ENCODE measurements at regions not wholly inside any gene's neighbourhood (a gene's known extent, or its start where the extent isn't known, plus 50 kb on each side); places are given as distances from the start of the nearest gene placed in this dataset.

DNA sequence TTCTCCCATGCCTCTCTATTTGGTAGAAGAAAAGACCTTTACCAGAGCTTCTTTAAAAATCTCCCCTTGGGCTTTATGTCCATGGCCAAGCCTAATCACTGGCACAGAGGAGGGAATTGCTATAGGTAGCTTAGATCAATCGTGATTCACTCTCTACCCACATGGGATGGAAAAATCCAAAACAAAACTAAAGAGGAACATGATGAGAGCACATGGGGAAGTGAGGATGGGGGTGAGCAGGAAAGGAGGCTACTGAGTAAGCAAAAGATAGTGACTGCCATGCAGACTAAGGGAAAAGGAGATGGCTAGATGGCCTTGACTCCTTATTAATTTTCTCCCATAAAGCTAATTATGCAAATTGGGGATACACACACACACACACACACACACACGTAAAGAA lies 201.2 kb downstream of the HS3ST3A1 start:
- TF ChIP-seq POLR2A (IDR thresholded peaks at IDR 0.05; ENCODE audit: control extremely low read depth in 1 of 2, low read depth in 2 of 2, low read length in 2 of 2): no peak
- no peak for TF ChIP-seq EP300 (IDR thresholded peaks at IDR 0.05; ENCODE audit: borderline replicate concordance in 1 of 2, low read depth in 2 of 2, low read length in 2 of 2)
- TF ChIP-seq SP1 (IDR thresholded peaks at IDR 0.05; ENCODE audit: low read depth, low read length): no peak
- TF ChIP-seq, protein P1, sequence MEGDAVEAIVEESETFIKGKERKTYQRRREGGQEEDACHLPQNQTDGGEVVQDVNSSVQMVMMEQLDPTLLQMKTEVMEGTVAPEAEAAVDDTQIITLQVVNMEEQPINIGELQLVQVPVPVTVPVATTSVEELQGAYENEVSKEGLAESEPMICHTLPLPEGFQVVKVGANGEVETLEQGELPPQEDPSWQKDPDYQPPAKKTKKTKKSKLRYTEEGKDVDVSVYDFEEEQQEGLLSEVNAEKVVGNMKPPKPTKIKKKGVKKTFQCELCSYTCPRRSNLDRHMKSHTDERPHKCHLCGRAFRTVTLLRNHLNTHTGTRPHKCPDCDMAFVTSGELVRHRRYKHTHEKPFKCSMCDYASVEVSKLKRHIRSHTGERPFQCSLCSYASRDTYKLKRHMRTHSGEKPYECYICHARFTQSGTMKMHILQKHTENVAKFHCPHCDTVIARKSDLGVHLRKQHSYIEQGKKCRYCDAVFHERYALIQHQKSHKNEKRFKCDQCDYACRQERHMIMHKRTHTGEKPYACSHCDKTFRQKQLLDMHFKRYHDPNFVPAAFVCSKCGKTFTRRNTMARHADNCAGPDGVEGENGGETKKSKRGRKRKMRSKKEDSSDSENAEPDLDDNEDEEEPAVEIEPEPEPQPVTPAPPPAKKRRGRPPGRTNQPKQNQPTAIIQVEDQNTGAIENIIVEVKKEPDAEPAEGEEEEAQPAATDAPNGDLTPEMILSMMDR (IDR thresholded peaks at IDR 0.05; ENCODE audit: control extremely low read depth in 1 of 3, insufficient read depth in 1 of 3, low read depth in 1 of 3, low read length in 3 of 3): no peak
- no peak for TF ChIP-seq EZH2 (IDR thresholded peaks at IDR 0.05; ENCODE audit: low read depth, low read length, severe bottlenecking)
- TF ChIP-seq MAFK (IDR thresholded peaks at IDR 0.05; ENCODE audit: low read depth, low read length): no peak
- no peak for TF ChIP-seq RFX5 (IDR thresholded peaks at IDR 0.05; ENCODE audit: borderline replicate concordance, low read depth, low read length)
- TF ChIP-seq, protein P2, sequence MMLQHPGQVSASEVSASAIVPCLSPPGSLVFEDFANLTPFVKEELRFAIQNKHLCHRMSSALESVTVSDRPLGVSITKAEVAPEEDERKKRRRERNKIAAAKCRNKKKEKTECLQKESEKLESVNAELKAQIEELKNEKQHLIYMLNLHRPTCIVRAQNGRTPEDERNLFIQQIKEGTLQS (IDR thresholded peaks at IDR 0.05; ENCODE audit: insufficient read depth, low read depth, low read length): no peak
- TF ChIP-seq, protein P3, sequence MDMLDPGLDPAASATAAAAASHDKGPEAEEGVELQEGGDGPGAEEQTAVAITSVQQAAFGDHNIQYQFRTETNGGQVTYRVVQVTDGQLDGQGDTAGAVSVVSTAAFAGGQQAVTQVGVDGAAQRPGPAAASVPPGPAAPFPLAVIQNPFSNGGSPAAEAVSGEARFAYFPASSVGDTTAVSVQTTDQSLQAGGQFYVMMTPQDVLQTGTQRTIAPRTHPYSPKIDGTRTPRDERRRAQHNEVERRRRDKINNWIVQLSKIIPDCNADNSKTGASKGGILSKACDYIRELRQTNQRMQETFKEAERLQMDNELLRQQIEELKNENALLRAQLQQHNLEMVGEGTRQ (IDR thresholded peaks at IDR 0.05; ENCODE audit: low read length): no peak
- TF ChIP-seq HDAC2 (IDR thresholded peaks at IDR 0.05; ENCODE audit: borderline replicate concordance in 1 of 2, low read depth in 2 of 2, low read length in 2 of 2): no peak
- no peak for TF ChIP-seq ZNF274 (IDR thresholded peaks at IDR 0.05; ENCODE audit: borderline replicate concordance, extremely low read depth, low read length)
